ENCODE measurements at regions not wholly inside any gene's neighbourhood (a gene's known extent, or its start where the extent isn't known, plus 50 kb on each side); places are given as distances from the start of the nearest gene placed in this dataset.

GRCh38 chr9:82161876-82162275, 173.3 kb downstream of the SPATA31D1 start:
- ChIA-PET POLR2A (no interaction called here), RAD21 (ENCODE audit: low non-redundant PET in 1 of 2, low total read pairs in 2 of 2, uncharacterized antibody in 2 of 2, unreplicated experiment in 2 of 2) (no interaction called here), CTCF (no interaction called here)
- Histone ChIP-seq H3K9me2 (ENCODE audit: insufficient read depth) (no peaks in the 10 kb centered on the region), H2AFZ (ENCODE audit: low read depth, low read length, poor library complexity, severe bottlenecking) (no peak overlapping the region), H3K4me2 (ENCODE audit: low read length) (no peak overlapping the region), H3K36me3 (ENCODE audit: control insufficient read depth in 1 of 2, insufficient read depth in 2 of 2, low read length in 2 of 2) (no peaks in the 10 kb centered on the region), H3K9ac (ENCODE audit: low read length) (no peak overlapping the region), H3K9me3 (ENCODE audit: control insufficient read depth in 1 of 2, insufficient read depth in 1 of 2, low read depth in 1 of 2, low read length in 2 of 2) (no peaks in the 10 kb centered on the region), H3K79me2 (ENCODE audit: insufficient read depth, low read length) (no peaks in the 10 kb centered on the region), H3K27ac (ENCODE audit: low read depth, low read length) (no peak overlapping the region), H3K4me1 (ENCODE audit: control insufficient read depth in 1 of 2, insufficient read depth in 2 of 2, low read length in 2 of 2) (no peaks in the 10 kb centered on the region), H3K27me3 (ENCODE audit: insufficient read depth, low read length) (no peaks in the 10 kb centered on the region; the same call in 1 of the 2 replicates), H3K4me3 (replicated peaks in 1 of 2; ENCODE audit: low read depth in 1 of 2, low read length in 2 of 2) (no peak overlapping the region), H4K20me1 (ENCODE audit: insufficient read depth) (no peaks in the 10 kb centered on the region)
- intact Hi-C loops (cut with micrococcal nuclease), result no loop called here
- DNase-seq (ENCODE audit: low read depth, low spot score) (no peak), ATAC-seq (no peak)
- TF ChIP-seq TCF7L2 (IDR thresholded peaks at IDR 0.05; ENCODE audit: borderline replicate concordance, extremely low read depth, insufficient read depth, insufficient read length) (no peak), EZH2phosphoT487 (IDR thresholded peaks at IDR 0.05; ENCODE audit: borderline replicate concordance) (no peak), SIN3A (IDR thresholded peaks at IDR 0.05; ENCODE audit: low read depth) (no peak), FOSL1 (IDR thresholded peaks at IDR 0.05; ENCODE audit: low read depth) (no peak), ZFX (IDR thresholded peaks at IDR 0.05) (no peak), YY1 (IDR thresholded peaks at IDR 0.05; ENCODE audit: extremely low read depth, insufficient replicate concordance, low read depth, low read length) (no peak), SRF (IDR thresholded peaks at IDR 0.05; ENCODE audit: low read depth) (no peak), ELF1 (IDR thresholded peaks at IDR 0.05; ENCODE audit: borderline replicate concordance, low read depth) (no peak), ATF3 (IDR thresholded peaks at IDR 0.05) (no peak), REST (IDR thresholded peaks at IDR 0.05; ENCODE audit: low read depth) (no peak), MAX (IDR thresholded peaks at IDR 0.05) (no peak), SP1 (IDR thresholded peaks at IDR 0.05; ENCODE audit: low read depth) (no peak)
- no TSS peak for BruUV-seq (replicated peaks)
